CD14-positive monocyte (primary cell): ENCODE measurements at regions not wholly inside any gene's neighbourhood (a gene's known extent, or its start where the extent isn't known, plus 50 kb on each side); places are given as distances from the start of the nearest gene placed in this dataset.
"Not testable (repeated sequence)": the region's sequence is repeated elsewhere in the genome, so short reads cannot be mapped to it uniquely, and the experiment has no call there.

Experiments
- DNase-seq, 3 donors: peaks; one replicate each; pipeline ENCODE4 v3.0.0-alpha.2; 2011 to 2022
- H2AFZ ChIP-seq: 2 replicates; pipeline ENCODE4 v1.6.0; 2012; ENCODE audit warnings: mild to moderate bottlenecking, low read depth, low read length, inconsistent platforms; ENCODE audit not compliant: insufficient read depth, poor library complexity, severe bottlenecking
- H3K27ac ChIP-seq, 2 donors: 1 replicate in 1 of 2; 2 replicates in 1 of 2; pipeline ENCODE4 v1.5.1; 2012 to 2013; ENCODE audit warnings: low read length in 2 of 2, control low read depth in 1 of 2, inconsistent platforms in 1 of 2, low read depth in 1 of 2, mild to moderate bottlenecking in 1 of 2
- H3K27me3 ChIP-seq, 2 donors: one replicate each; pipeline versions ENCODE4 v1.6.0 to v1.6.1; 2011 to 2013; ENCODE audit warnings: low read length in 2 of 2; ENCODE audit not compliant: control insufficient read depth in 2 of 2, insufficient read depth in 2 of 2
- H3K36me3 ChIP-seq, 2 donors: replicated peaks in 1 of 2; 1 replicate in 1 of 2; 2 replicates in 1 of 2; pipeline versions ENCODE4 v1.5.1 to v1.6.1; 2012 to 2013; ENCODE audit warnings: low read length in 2 of 2, control low read depth in 1 of 2, inconsistent platforms in 1 of 2, mild to moderate bottlenecking in 1 of 2; ENCODE audit not compliant: insufficient read depth in 2 of 2, control insufficient read depth in 1 of 2
- H3K4me1 ChIP-seq, 2 donors: 1 replicate in 1 of 2; 2 replicates in 1 of 2; pipeline versions ENCODE4 v1.5.1 to v1.6.1; 2012 to 2013; ENCODE audit warnings: low read length in 2 of 2, control low read depth in 1 of 2, inconsistent platforms in 1 of 2, mild to moderate bottlenecking in 1 of 2, moderate library complexity in 1 of 2; ENCODE audit not compliant: insufficient read depth in 2 of 2, control insufficient read depth in 1 of 2
- H3K4me2 ChIP-seq: replicated peaks from 2 replicates; pipeline ENCODE3; 2012; ENCODE audit warnings: low read length, moderate library complexity, mild to moderate bottlenecking; ENCODE audit not compliant: poor library complexity, severe bottlenecking; ENCODE audit errors: extremely low read depth
- H3K4me3 ChIP-seq, 3 experiments: fragments of 200-600 bp in 1 of 3; sonication (generic) in 1 of 3; replicated peaks in 1 of 3; 1 replicate in 2 of 3; 2 replicates in 1 of 3; pipeline ENCODE4 v1.5.1; 2011 to 2013; ENCODE audit warnings: low read length in 3 of 3, mild to moderate bottlenecking in 3 of 3, control low read depth in 2 of 3, low read depth in 2 of 3, inconsistent platforms in 1 of 3, moderate library complexity in 1 of 3
- H3K79me2 ChIP-seq: 2 replicates; pipeline ENCODE4 v1.6.0; 2012; ENCODE audit warnings: mild to moderate bottlenecking, control low read depth, inconsistent platforms, low read length, moderate library complexity; ENCODE audit not compliant: insufficient read depth
- H3K9ac ChIP-seq: 2 replicates; pipeline ENCODE4 v1.6.0; 2017; ENCODE audit warnings: low read length, mild to moderate bottlenecking; ENCODE audit not compliant: insufficient read depth, poor library complexity, severe bottlenecking
- H3K9me3 ChIP-seq, 2 donors: replicated peaks in 1 of 2; 1 replicate in 1 of 2; 2 replicates in 1 of 2; pipeline versions ENCODE4 v1.5.1 to v1.6.1; 2012 to 2013; ENCODE audit warnings: low read length in 2 of 2, control low read depth in 1 of 2; ENCODE audit not compliant: control insufficient read depth in 1 of 2, insufficient read depth in 1 of 2
- H4K20me1 ChIP-seq: 2 replicates; pipeline ENCODE4 v1.6.0; 2012; ENCODE audit warnings: mild to moderate bottlenecking, low read length, control low read depth, moderate library complexity; ENCODE audit not compliant: insufficient read depth
- H3K27ac Mint-ChIP-seq, 7 donors: one replicate each; pipeline ENCODE4 v1.8.0; 2020; ENCODE audit warnings: mild to moderate bottlenecking in 7 of 7, mixed read lengths in 7 of 7, moderate library complexity in 6 of 7, inconsistent platforms in 2 of 7
- H3K27me3 Mint-ChIP-seq, 3 donors: one replicate each; pipeline ENCODE4 v1.8.0; 2021 to 2022; ENCODE audit warnings: low read depth in 3 of 3, mild to moderate bottlenecking in 3 of 3, mixed read lengths in 3 of 3, moderate library complexity in 3 of 3, inconsistent platforms in 1 of 3
- H3K36me3 Mint-ChIP-seq, 2 donors: one replicate each; pipeline ENCODE4 v1.8.0; 2020; ENCODE audit warnings: mixed read lengths in 2 of 2, inconsistent platforms in 1 of 2, mild to moderate bottlenecking in 1 of 2
- H3K4me1 Mint-ChIP-seq: one replicate; pipeline ENCODE4 v1.8.0; 2020; ENCODE audit warnings: mild to moderate bottlenecking, mixed read lengths
- H3K4me3 Mint-ChIP-seq, 2 donors: one replicate each; pipeline ENCODE4 v1.8.0; 2020; ENCODE audit warnings: mild to moderate bottlenecking in 2 of 2, mixed read lengths in 2 of 2, moderate library complexity in 1 of 2
- H3K9me3 Mint-ChIP-seq, 7 donors: one replicate each; pipeline ENCODE4 v1.8.0; 2020 to 2022; ENCODE audit warnings: mixed read lengths in 7 of 7, mild to moderate bottlenecking in 6 of 7, moderate library complexity in 6 of 7, inconsistent platforms in 2 of 7
- CTCF ChIP-seq: fragments of 200-600 bp; IDR thresholded peaks from one replicate; pipeline ENCODE4 v1.8.0; 2022; ENCODE audit warnings: antibody characterized with exemption, mild to moderate bottlenecking
- WGBS: methylation state at CpG from one replicate; pipeline ENCODE4 v1.1.5; 2013; ENCODE audit warnings: missing lambda C conversion rate; ENCODE audit not compliant: insufficient coverage; 5-methylcytosine and 5-hydroxymethylcytosine counted together
- intact Hi-C, 2 donors: fragments of 100-400 bp; cut with micrococcal nuclease; formaldehyde crosslinking; loops; one replicate each; pipeline versions ENCODE4 v1.15.0 to v1.15.1; 2023

GRCh38 chr13:24931450-24932251, 164.3 kb upstream of the PABPC3 start:
- DNase-seq, result no peak
- peak overlapping the region in 1 of 7 donors; percentile 43 for H3K27ac Mint-ChIP-seq
- Histone ChIP-seq H3K9me3 (no peaks in the 10 kb centered on the region), H4K20me1 (no peaks in the 10 kb centered on the region), H3K27me3 (peaks cover 14 to 21% of the 10 kb centered on the region in 2 donors), H3K4me2 (peak overlapping the region; percentile 5), H3K4me1 (peaks cover 9 to 16% of the 10 kb centered on the region in 2 donors), H3K79me2 (no peaks in the 10 kb centered on the region), H3K4me3 (no peak overlapping the region), H3K9ac (no peak overlapping the region), H3K27ac (no peak overlapping the region), H2AFZ (peak overlapping the region; percentile 63), H3K36me3 (no peaks in the 10 kb centered on the region)
- no peak for TF ChIP-seq CTCF
- H3K9me3 Mint-ChIP-seq, result peaks cover 0 to 5% (median 0%) of the 10 kb centered on the region in 7 donors
- intact Hi-C loops, result no loop called here
- 7% methylated on average over 27 of the region's 31 CpGs for WGBS
- peak overlapping the region; percentile 42 to 78 for H3K4me3 Mint-ChIP-seq
- H3K36me3 Mint-ChIP-seq, result peaks cover 0 to 1% of the 10 kb centered on the region in 2 donors
- peaks cover 21 to 35% (median 26%) of the 10 kb centered on the region in 3 donors for H3K27me3 Mint-ChIP-seq
- H3K4me1 Mint-ChIP-seq, result peaks cover 21% of the 10 kb centered on the region

DNA sequence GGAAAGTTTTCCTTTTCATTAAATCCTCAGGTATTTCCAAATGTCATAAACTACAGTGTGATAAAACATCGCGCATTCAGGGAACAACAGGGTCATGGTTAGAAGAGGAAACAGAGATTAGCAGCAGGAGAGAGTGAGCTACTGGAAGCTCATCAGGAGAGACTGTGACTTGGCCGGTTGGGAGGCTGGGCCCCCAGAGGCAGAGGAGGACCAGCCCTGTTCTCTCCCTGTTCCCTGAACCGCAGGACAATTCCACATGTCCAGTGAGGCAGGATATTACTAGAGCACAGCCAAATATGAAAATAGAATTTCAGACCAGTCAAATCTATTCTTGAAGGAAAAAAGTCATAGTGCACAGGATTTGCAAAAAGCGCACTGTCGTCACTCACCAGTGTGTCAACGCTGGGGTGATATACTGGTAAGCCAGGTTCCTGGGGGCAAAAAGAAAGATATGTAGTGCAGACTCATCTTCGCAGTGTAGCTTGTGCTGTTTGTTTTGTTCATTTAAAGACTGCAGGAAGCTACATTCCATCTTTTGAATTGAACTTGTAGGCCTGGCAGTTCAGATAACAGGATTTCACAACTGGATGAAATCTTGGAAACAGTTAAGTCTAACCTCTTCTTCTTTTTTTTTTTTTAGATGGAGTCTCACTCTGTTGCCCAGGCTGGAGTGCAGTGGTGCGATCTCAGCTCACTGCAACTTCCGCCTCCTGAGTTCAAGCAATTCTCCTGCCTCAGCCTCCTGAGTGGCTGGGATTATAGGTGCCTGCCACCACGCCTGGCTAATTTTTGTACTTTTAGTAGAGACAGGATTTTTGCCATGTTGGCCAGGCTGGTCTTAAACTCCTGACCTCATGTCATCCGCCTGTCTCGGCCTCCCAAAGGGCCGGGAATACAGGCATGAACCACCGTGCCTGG, 162.6 kb upstream of the PABPC3 start:
- DNase-seq, H3K4me3 Mint-ChIP-seq, H3K36me3 Mint-ChIP-seq, H3K36me3 ChIP-seq, intact Hi-C loops, H3K27ac ChIP-seq, H2AFZ ChIP-seq, H3K9ac ChIP-seq, H3K4me2 ChIP-seq, H4K20me1 ChIP-seq, H3K4me3 ChIP-seq, H3K9me3 ChIP-seq, H3K9me3 Mint-ChIP-seq, H3K79me2 ChIP-seq: not testable (repeated sequence)
- Mint-ChIP-seq H3K27ac (peak overlapping the region in 1 of 7 donors; percentile 1), H3K4me1 (peaks cover 21% of the 10 kb centered on the region), H3K27me3 (peaks cover 21 to 33% (median 26%) of the 10 kb centered on the region in 3 donors)
- peaks cover 9 to 16% of the 10 kb centered on the region in 2 donors for H3K4me1 ChIP-seq
- H3K27me3 ChIP-seq, result peaks cover 14 to 21% of the 10 kb centered on the region in 2 donors
- WGBS, result 72% methylated on average over 11 of the region's 15 CpGs

GRCh38 chr13:24934024-24934385, 161.9 kb upstream of the PABPC3 start:
- H3K9me3 Mint-ChIP-seq, H3K27ac ChIP-seq, H3K36me3 ChIP-seq, H3K9me3 ChIP-seq, intact Hi-C loops, H3K4me2 ChIP-seq, H3K9ac ChIP-seq, H3K79me2 ChIP-seq, H2AFZ ChIP-seq, H3K4me3 ChIP-seq, H3K4me3 Mint-ChIP-seq, H3K27ac Mint-ChIP-seq, DNase-seq, H4K20me1 ChIP-seq, H3K36me3 Mint-ChIP-seq: not testable (repeated sequence)
- peaks cover 21% of the 10 kb centered on the region for H3K4me1 Mint-ChIP-seq
- WGBS, result 93% methylated on average over 3 of the region's 4 CpGs
- H3K27me3 Mint-ChIP-seq, result peaks cover 21 to 33% (median 26%) of the 10 kb centered on the region in 3 donors
- H3K27me3 ChIP-seq, result peaks cover 14 to 21% of the 10 kb centered on the region in 2 donors
- peaks cover 9 to 16% of the 10 kb centered on the region in 2 donors for H3K4me1 ChIP-seq
